ENCODE measurements at regions not wholly inside any gene's neighbourhood (a gene's known extent, or its start where the extent isn't known, plus 50 kb on each side); places are given as distances from the start of the nearest gene placed in this dataset.

GRCh38 chr7:47217570-47218360, 364.1 kb downstream of the TNS3 start:
- TF ChIP-seq SUZ12 (IDR thresholded peaks at IDR 0.05): no peak
- no peak for TF ChIP-seq BHLHE40 (IDR thresholded peaks at IDR 0.05; ENCODE audit: borderline replicate concordance)
- TF ChIP-seq HDGF (IDR thresholded peaks at IDR 0.05; ENCODE audit: borderline replicate concordance): no peak
- no peak for TF ChIP-seq FOXM1 (IDR thresholded peaks at IDR 0.05; ENCODE audit: borderline replicate concordance)
- TF ChIP-seq FOXA1 (IDR thresholded peaks at IDR 0.05): no peak
- TF ChIP-seq SP1 (IDR thresholded peaks at IDR 0.05): no peak
- TF ChIP-seq ZNF384 (IDR thresholded peaks at IDR 0.05): no peak
- no peak for TF ChIP-seq FOXK2 (IDR thresholded peaks at IDR 0.05)
- TF ChIP-seq TARDBP (IDR thresholded peaks at IDR 0.05): no peak
- no peak for TF ChIP-seq NFRKB (IDR thresholded peaks at IDR 0.05)

Measured in HEK293T (cell line).